ENCODE measurements at regions not wholly inside any gene's neighbourhood (a gene's known extent, or its start where the extent isn't known, plus 50 kb on each side); places are given as distances from the start of the nearest gene placed in this dataset.

DNA sequence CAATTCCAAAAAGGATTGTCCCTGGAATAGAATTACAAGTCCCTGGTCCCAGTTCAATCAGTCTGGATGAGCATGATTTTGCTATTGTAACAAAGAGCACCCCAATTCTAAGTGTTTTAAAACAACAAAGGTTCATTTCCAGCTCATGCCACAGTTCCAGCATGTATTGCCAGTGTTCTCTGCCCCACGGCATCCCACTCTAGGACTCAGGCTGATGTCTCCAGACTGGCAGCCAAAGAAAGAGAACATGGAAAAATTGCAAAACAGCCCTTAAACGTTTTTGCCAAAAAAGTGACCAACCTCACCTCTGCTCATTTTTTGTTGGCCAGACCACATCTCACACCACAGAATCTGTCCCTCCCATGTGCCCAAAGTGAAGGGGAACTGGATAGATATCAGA, 116.0 kb upstream of the PLXNC1 start:
- TF ChIP-seq EZH2 (IDR thresholded peaks at IDR 0.05; ENCODE audit: insufficient read depth, low read length): no peak
- TF ChIP-seq, protein P1, sequence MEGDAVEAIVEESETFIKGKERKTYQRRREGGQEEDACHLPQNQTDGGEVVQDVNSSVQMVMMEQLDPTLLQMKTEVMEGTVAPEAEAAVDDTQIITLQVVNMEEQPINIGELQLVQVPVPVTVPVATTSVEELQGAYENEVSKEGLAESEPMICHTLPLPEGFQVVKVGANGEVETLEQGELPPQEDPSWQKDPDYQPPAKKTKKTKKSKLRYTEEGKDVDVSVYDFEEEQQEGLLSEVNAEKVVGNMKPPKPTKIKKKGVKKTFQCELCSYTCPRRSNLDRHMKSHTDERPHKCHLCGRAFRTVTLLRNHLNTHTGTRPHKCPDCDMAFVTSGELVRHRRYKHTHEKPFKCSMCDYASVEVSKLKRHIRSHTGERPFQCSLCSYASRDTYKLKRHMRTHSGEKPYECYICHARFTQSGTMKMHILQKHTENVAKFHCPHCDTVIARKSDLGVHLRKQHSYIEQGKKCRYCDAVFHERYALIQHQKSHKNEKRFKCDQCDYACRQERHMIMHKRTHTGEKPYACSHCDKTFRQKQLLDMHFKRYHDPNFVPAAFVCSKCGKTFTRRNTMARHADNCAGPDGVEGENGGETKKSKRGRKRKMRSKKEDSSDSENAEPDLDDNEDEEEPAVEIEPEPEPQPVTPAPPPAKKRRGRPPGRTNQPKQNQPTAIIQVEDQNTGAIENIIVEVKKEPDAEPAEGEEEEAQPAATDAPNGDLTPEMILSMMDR (IDR thresholded peaks at IDR 0.05; ENCODE audit: insufficient read depth, low read depth, low read length): no peak
